Endothelial cell (in vitro differentiated cells): ENCODE measurements at regions not wholly inside any gene's neighbourhood (a gene's known extent, or its start where the extent isn't known, plus 50 kb on each side); places are given as distances from the start of the nearest gene placed in this dataset.

Source experiments
- DNase-seq: peaks from one replicate; pipeline ENCODE4 v3.0.0; 2021; ENCODE audit warnings: low spot score
- H3K27ac Mint-ChIP-seq: one replicate; pipeline ENCODE4 v1.8.0; 2021; ENCODE audit warnings: mixed read lengths, inconsistent platforms; ENCODE audit not compliant: unreplicated experiment
- H3K27me3 Mint-ChIP-seq: one replicate; pipeline ENCODE4 v1.8.0; 2021; ENCODE audit warnings: mild to moderate bottlenecking, moderate library complexity, mixed read lengths, inconsistent platforms; ENCODE audit not compliant: unreplicated experiment
- H3K36me3 Mint-ChIP-seq: one replicate; pipeline ENCODE4 v1.8.0; 2021; ENCODE audit warnings: mild to moderate bottlenecking, low read depth, mixed read lengths, inconsistent platforms; ENCODE audit not compliant: unreplicated experiment
- H3K4me1 Mint-ChIP-seq: one replicate; pipeline ENCODE4 v1.8.0; 2021; ENCODE audit warnings: mild to moderate bottlenecking, mixed read lengths, inconsistent platforms; ENCODE audit not compliant: unreplicated experiment
- H3K4me3 Mint-ChIP-seq: one replicate; pipeline ENCODE4 v1.8.0; 2021; ENCODE audit warnings: mild to moderate bottlenecking, mixed read lengths, inconsistent platforms; ENCODE audit not compliant: unreplicated experiment
- H3K9me3 Mint-ChIP-seq: one replicate; pipeline ENCODE4 v1.8.0; 2021; ENCODE audit warnings: mixed read lengths, inconsistent platforms; ENCODE audit not compliant: unreplicated experiment
- CTCF ChIP-seq: fragments of 200-600 bp; sonication (generic); IDR thresholded peaks from one replicate; pipeline ENCODE4 v1.5.0; 2021; ENCODE audit warnings: antibody characterized with exemption; ENCODE audit not compliant: unreplicated experiment

- Mint-ChIP-seq H3K27me3 (peaks cover 1% of the 10 kb centered on the region), H3K27ac (no peak overlapping the region), H3K4me3 (no peak overlapping the region), H3K4me1 (peaks cover 1% of the 10 kb centered on the region), H3K9me3 (no peaks in the 10 kb centered on the region), H3K36me3 (no peaks in the 10 kb centered on the region)
- DNase-seq, result no peak
- TF ChIP-seq CTCF, result no peak
These were observed 104.8 kb upstream of the PTPN1 start for GRCh38 chr20:50405235-50405914.

GRCh38 chr20:50405915-50406609 lies 104.1 kb upstream of the PTPN1 start:
- DNase-seq, result no peak
- no peak for TF ChIP-seq CTCF
- no peak overlapping the region for H3K4me3 Mint-ChIP-seq
- H3K4me1 Mint-ChIP-seq, result no peaks in the 10 kb centered on the region
- H3K27ac Mint-ChIP-seq, result no peak overlapping the region
- H3K36me3 Mint-ChIP-seq, result no peaks in the 10 kb centered on the region
- H3K9me3 Mint-ChIP-seq, result no peaks in the 10 kb centered on the region
- peaks cover 1% of the 10 kb centered on the region for H3K27me3 Mint-ChIP-seq

GRCh38 chr20:50406610-50407136 lies 103.5 kb upstream of the PTPN1 start:
- no peak for DNase-seq
- no peaks in the 10 kb centered on the region for H3K4me1 Mint-ChIP-seq
- no peak overlapping the region for H3K27ac Mint-ChIP-seq
- H3K9me3 Mint-ChIP-seq, result no peaks in the 10 kb centered on the region
- no peaks in the 10 kb centered on the region for H3K36me3 Mint-ChIP-seq
- TF ChIP-seq CTCF, result no peak
- no peak overlapping the region for H3K4me3 Mint-ChIP-seq
- peaks cover 1% of the 10 kb centered on the region for H3K27me3 Mint-ChIP-seq

GRCh38 chr20:50408526-50409364 lies 101.4 kb upstream of the PTPN1 start:
- TF ChIP-seq CTCF, result no peak
- H3K27me3 Mint-ChIP-seq, result peaks cover 1% of the 10 kb centered on the region

More at GRCh38 chr20:50408526-50409364, 101.4 kb upstream of the PTPN1 start:
- Mint-ChIP-seq H3K4me3 (no peak overlapping the region), H3K4me1 (no peaks in the 10 kb centered on the region), H3K27ac (no peak overlapping the region), H3K9me3 (no peaks in the 10 kb centered on the region), H3K36me3 (no peaks in the 10 kb centered on the region)
- DNase-seq, result no peak
